ENCODE measurements at regions not wholly inside any gene's neighbourhood (a gene's known extent, or its start where the extent isn't known, plus 50 kb on each side); places are given as distances from the start of the nearest gene placed in this dataset.
A peak's percentile ranks its signal among the peaks of the same experiment; 100 is the strongest.

GRCh38 chr1:82449506-82450057 lies 648.8 kb downstream of the ADGRL2 start:
- H3K27ac ChIP-seq, result no peak overlapping the region
- H3K4me3 ChIP-seq, result no peak overlapping the region
- 91 to 93% (median 92%) methylated on average over 4 of the region's 4 CpGs for WGBS, 3 donors
- intact Hi-C loops (cut with DNase I), result no loop called here
- peaks cover 1% of the 10 kb centered on the region for H3K4me1 ChIP-seq (ENCODE audit: insufficient read depth)
- H3K36me3 ChIP-seq, result no peaks in the 10 kb centered on the region
- H3K27me3 ChIP-seq, result no peaks in the 10 kb centered on the region
- no peaks in the 10 kb centered on the region for H3K9me3 ChIP-seq
- DNase-seq, result no peak
- TF ChIP-seq CTCF (IDR thresholded peaks at IDR 0.05), result no peak
- TF ChIP-seq POLR2A (IDR thresholded peaks at IDR 0.05), result no peak

GRCh38 chr1:82446955-82447354 lies 646.2 kb downstream of the ADGRL2 start:
- intact Hi-C loops (cut with DNase I), result no loop called here
- peaks cover 1% of the 10 kb centered on the region for H3K4me1 ChIP-seq (ENCODE audit: insufficient read depth)
- no peaks in the 10 kb centered on the region for H3K36me3 ChIP-seq
- H3K9me3 ChIP-seq, result no peaks in the 10 kb centered on the region
- peak overlapping the region in 1 of 2 donors; percentile 50 for H3K27ac ChIP-seq
- no peaks in the 10 kb centered on the region for H3K27me3 ChIP-seq
- TF ChIP-seq CTCF (IDR thresholded peaks at IDR 0.05) (no peak), POLR2A (IDR thresholded peaks at IDR 0.05) (no peak)
- no peak for DNase-seq
- H3K4me3 ChIP-seq, result no peak overlapping the region

GRCh38 chr1:82446236-82446635 lies 645.5 kb downstream of the ADGRL2 start:
- H3K27me3 ChIP-seq, result no peaks in the 10 kb centered on the region
- no peak overlapping the region for H3K4me3 ChIP-seq
- DNase-seq, result peak in 2 of 5 donors; percentile 11 to 17
- H3K4me1 ChIP-seq (ENCODE audit: insufficient read depth), result peaks cover 1% of the 10 kb centered on the region
- no peak for TF ChIP-seq CTCF (IDR thresholded peaks at IDR 0.05)
- no peak for TF ChIP-seq EP300 (IDR thresholded peaks at IDR 0.05)
- TF ChIP-seq POLR2A (IDR thresholded peaks at IDR 0.05), result no peak
- intact Hi-C loops (cut with DNase I), result no loop called here
- H3K27ac ChIP-seq, result peak overlapping the region in 1 of 2 donors; percentile 50
- H3K9me3 ChIP-seq, result no peaks in the 10 kb centered on the region
- 7 to 15% (median 8%) methylated on average over 2 of the region's 2 CpGs for WGBS, 3 donors
- no peaks in the 10 kb centered on the region for H3K36me3 ChIP-seq

DNA sequence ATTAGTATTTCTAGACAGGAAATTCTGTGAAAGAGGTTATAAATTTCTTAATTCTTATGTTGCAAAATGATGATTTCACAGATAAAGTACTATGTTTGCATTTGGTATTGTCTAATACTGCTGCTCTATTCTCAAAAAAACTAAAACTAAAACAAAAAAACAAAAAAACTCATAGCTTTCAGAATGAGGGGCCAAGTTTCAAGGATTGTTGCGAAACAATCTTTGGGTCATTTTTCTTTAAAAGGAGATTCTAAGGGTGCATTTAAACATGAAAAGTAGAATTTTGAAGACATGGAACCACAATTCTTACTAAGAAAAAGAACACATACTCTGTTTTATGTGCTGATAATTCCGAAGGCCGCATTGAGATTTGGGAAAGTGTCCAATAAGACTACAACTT lies 645.1 kb downstream of the ADGRL2 start:
- H3K4me3 ChIP-seq, result no peak overlapping the region
- no peaks in the 10 kb centered on the region for H3K9me3 ChIP-seq
- TF ChIP-seq CTCF (IDR thresholded peaks at IDR 0.05) (no peak), POLR2A (IDR thresholded peaks at IDR 0.05) (no peak), EP300 (IDR thresholded peaks at IDR 0.05) (no peak)
- H3K27me3 ChIP-seq, result no peaks in the 10 kb centered on the region
- H3K36me3 ChIP-seq, result no peaks in the 10 kb centered on the region
- no peak for DNase-seq
- 13 to 16% (median 14%) methylated on average over 3 of the region's 3 CpGs for WGBS, 3 donors
- H3K4me1 ChIP-seq (ENCODE audit: insufficient read depth), result peaks cover 1% of the 10 kb centered on the region
- H3K27ac ChIP-seq, result peak overlapping the region in 1 of 2 donors; percentile 50
- intact Hi-C loops (cut with DNase I), result no loop called here
